ENCODE measurements at regions not wholly inside any gene's neighbourhood (a gene's known extent, or its start where the extent isn't known, plus 50 kb on each side); places are given as distances from the start of the nearest gene placed in this dataset.

- no peak for DNase-seq (ENCODE audit: low spot score)
Observed at GRCh38 chr4:58205446-58206235, 1095.5 kb upstream of the IGFBP7 start.

- no peak for DNase-seq (ENCODE audit: low spot score)
Observed at GRCh38 chr4:58192217-58192616, 1082.0 kb upstream of the IGFBP7 start.

GRCh38 chr4:58191109-58191508, 1080.9 kb upstream of the IGFBP7 start:
- DNase-seq (ENCODE audit: low spot score), result no peak

- no peak for DNase-seq (ENCODE audit: low spot score)
Observed at GRCh38 chr4:58188316-58188715, 1078.1 kb upstream of the IGFBP7 start.

- DNase-seq (ENCODE audit: low spot score), result no peak
Observed at GRCh38 chr4:58175024-58175423, 1064.8 kb upstream of the IGFBP7 start.

- DNase-seq (ENCODE audit: low spot score), result no peak
Observed at GRCh38 chr4:58166490-58166889, 1056.3 kb upstream of the IGFBP7 start.

- DNase-seq (ENCODE audit: low spot score), result no peak
Observed at GRCh38 chr4:58163156-58163555, 1053.0 kb upstream of the IGFBP7 start.

- no peak for DNase-seq (ENCODE audit: low spot score)
Observed at GRCh38 chr4:58149404-58150085, 1039.4 kb upstream of the IGFBP7 start.

- DNase-seq (ENCODE audit: low spot score), result no peak
Observed at GRCh38 chr4:58144721-58145120, 1034.5 kb upstream of the IGFBP7 start.

- DNase-seq (ENCODE audit: low spot score), result no peak
Observed at GRCh38 chr4:58138786-58139668, 1028.8 kb upstream of the IGFBP7 start.

GRCh38 chr4:58136604-58137003, 1026.4 kb upstream of the IGFBP7 start:
- DNase-seq (ENCODE audit: low spot score), result no peak

GRCh38 chr4:58127680-58128079, 1017.5 kb upstream of the IGFBP7 start:
- DNase-seq (ENCODE audit: low spot score), result no peak

GRCh38 chr4:58119298-58119697, 1009.1 kb upstream of the IGFBP7 start:
- DNase-seq (ENCODE audit: low spot score), result no peak

- DNase-seq (ENCODE audit: low spot score), result no peak
Observed at GRCh38 chr4:58113126-58113525, 1002.9 kb upstream of the IGFBP7 start.

- no peak for DNase-seq (ENCODE audit: low spot score)
Observed at GRCh38 chr4:58111818-58112217, 1001.6 kb upstream of the IGFBP7 start.

- no peak for DNase-seq (ENCODE audit: low spot score)
Observed at GRCh38 chr4:58093352-58093751, 983.2 kb upstream of the IGFBP7 start.

- no peak for DNase-seq (ENCODE audit: low spot score)
Observed at GRCh38 chr4:58090539-58090938, 980.4 kb upstream of the IGFBP7 start.

- no peak for DNase-seq (ENCODE audit: low spot score)
Observed at GRCh38 chr4:58081356-58081755, 971.2 kb upstream of the IGFBP7 start.

GRCh38 chr4:58075724-58076123, 965.5 kb upstream of the IGFBP7 start:
- no peak for DNase-seq (ENCODE audit: low spot score)

GRCh38 chr4:58074382-58074781, 964.2 kb upstream of the IGFBP7 start:
- no peak for DNase-seq (ENCODE audit: low spot score)

- DNase-seq (ENCODE audit: low spot score), result no peak
Observed at GRCh38 chr4:58070726-58071125, 960.5 kb upstream of the IGFBP7 start.

GRCh38 chr4:58064653-58065052, 954.5 kb upstream of the IGFBP7 start:
- no peak for DNase-seq (ENCODE audit: low spot score)
